ENCODE measurements at regions not wholly inside any gene's neighbourhood (a gene's known extent, or its start where the extent isn't known, plus 50 kb on each side); places are given as distances from the start of the nearest gene placed in this dataset.
"Not testable (repeated sequence)": the region's sequence is repeated elsewhere in the genome, so short reads cannot be mapped to it uniquely, and the experiment has no call there.

DNA sequence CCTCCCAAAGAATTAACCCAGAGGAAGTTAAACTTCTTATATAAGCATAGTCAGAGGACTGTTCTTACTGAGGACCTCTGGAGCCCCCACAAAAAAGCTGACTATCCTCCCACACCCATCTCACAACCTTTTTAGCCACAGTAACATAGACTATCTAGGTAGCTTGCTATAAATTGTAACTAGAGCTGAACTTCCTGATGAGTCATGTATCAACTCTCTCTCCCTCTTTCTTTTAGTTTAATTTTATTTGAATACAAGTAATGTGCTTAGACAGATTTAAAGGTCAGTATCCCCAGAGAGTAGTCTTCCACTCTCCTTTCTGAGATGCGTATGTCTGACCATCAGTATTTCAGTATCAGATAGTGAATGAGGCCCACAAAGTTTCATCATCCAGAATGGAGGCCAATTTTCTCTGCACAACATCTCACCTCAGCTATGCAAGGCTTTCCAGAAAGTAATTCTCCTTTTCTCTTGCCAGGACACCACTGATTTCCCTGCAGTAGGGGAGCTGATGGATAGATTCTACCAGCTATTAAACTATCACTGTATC, 104.0 kb upstream of the MYRIP start:
- no peak for ATAC-seq

DNA sequence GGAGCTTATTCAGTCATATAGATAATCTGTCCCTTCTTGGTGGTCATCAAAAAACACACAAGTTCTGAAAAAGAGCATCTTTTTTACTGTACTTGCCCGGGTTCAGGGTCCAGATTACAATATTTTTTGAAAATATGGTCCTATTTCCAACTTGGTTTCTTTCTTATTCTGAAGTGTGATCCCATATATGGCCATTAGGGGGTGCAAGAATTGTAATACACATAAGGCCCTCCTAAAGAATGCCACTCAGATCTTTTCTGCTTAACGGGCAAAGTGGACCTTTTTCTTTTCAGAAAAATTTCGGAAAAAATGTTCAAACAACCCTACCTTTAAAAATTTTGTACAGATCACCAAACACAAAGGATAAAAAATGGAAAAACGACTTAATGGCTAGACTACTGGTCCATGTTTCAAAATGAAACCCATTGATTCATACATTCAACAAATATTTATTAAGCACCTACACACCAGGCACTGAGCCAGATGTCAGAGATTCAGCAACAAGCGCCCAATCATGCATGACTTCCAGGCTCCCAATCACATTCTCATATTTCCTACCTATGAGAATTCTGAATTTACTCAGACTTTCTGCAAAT, 102.0 kb upstream of the MYRIP start:
- Mint-ChIP-seq H3K4me3 (no peak overlapping the region), H3K27me3 (ENCODE audit: low read depth) (peaks cover 7% of the 10 kb centered on the region), H3K9me3 (no peaks in the 10 kb centered on the region), H3K36me3 (ENCODE audit: insufficient read depth) (no peaks in the 10 kb centered on the region), H3K4me1 (ENCODE audit: low read depth) (no peaks in the 10 kb centered on the region)
- ATAC-seq (no peak), DNase-seq (no peak)

More for the DNA sequence above, 104.0 kb upstream of the MYRIP start:
- Mint-ChIP-seq H3K9me3 (peaks cover under 1% of the 10 kb centered on the region), H3K36me3 (ENCODE audit: insufficient read depth) (no peaks in the 10 kb centered on the region), H3K4me1 (ENCODE audit: low read depth) (no peaks in the 10 kb centered on the region), H3K27me3 (ENCODE audit: low read depth) (peaks cover 3% of the 10 kb centered on the region), H3K4me3 (no peak overlapping the region)
- no peak for DNase-seq

DNA sequence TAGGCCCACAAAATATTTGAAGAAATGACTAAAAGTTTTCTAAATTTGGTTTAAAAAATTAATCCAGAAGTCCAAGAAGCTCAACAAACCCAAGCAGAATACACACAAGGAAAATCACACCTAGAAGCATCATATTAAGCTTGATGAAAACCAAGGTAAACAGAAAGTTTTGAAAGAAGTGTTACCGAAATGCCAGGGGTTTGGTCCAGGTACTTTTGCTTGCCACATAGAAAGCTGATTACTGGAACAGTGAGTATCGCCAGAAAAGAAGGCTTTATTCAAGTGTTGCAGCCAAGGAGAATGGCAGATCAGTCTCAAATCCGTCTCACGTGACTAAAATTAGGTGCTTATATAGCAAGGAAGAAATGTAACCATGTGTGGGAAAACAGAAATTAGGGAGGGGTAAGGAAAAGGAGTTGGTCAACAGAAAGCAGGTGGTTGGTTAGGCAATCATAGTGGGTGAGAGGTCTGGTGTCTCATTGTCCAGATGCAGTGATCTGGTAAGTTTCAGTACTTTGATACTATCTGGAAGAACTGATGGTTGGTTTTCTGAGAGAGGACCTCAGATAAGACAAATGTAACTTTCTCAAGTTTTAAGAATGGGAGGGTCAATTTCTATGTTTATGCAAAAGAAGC, 96.9 kb upstream of the MYRIP start:
- ATAC-seq (no peak), DNase-seq (no peak)
- Mint-ChIP-seq H3K9me3 (no peaks in the 10 kb centered on the region), H3K36me3 (ENCODE audit: insufficient read depth) (no peaks in the 10 kb centered on the region), H3K27me3 (ENCODE audit: low read depth) (peaks cover 7% of the 10 kb centered on the region), H3K4me3 (no peak overlapping the region), H3K4me1 (ENCODE audit: low read depth) (no peaks in the 10 kb centered on the region)

DNA sequence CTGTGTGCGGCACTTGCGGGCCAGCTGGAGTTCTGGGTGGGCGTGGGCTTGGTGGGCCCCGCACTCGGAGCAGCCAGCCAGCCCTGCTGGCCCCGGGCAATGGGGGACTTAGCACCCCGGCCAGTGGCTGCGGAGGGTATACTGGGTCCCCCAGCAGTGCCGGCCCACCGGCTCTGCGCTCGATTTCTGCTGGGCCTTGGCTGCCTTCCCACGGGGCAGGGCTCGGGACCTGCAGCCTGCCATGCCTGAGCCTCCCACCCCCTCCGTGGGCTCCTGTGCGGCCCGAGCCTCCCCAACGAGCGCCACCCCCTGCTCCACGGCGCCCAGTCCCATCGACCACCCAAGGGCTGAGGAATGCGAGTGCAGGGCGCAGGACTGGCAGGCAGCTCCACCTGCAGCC, 96.1 kb upstream of the MYRIP start:
- H3K4me1 Mint-ChIP-seq (ENCODE audit: low read depth); H3K4me3 Mint-ChIP-seq; H3K27me3 Mint-ChIP-seq (ENCODE audit: low read depth); H3K9me3 Mint-ChIP-seq; H3K36me3 Mint-ChIP-seq (ENCODE audit: insufficient read depth); ATAC-seq; DNase-seq: not testable (repeated sequence)

DNA sequence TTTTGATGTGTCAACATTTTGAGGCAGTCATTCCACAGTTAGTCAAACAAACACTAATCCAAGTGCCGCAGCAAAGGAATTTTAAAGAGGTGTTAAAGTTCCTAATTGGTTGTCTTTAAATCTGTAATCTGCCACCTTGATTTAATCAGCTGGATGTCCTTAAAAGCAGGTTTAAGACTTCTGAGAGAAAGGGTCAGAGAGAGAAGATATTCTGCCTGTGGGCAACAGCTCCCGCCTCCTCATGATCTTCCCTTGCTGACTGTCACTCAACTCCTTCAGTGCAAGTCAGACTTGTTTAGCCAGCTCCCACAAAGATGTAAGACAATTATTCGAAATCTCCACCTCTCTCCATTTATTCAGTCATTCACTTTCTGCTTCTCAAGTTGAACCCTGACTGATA, 92.6 kb upstream of the MYRIP start:
- DNase-seq (no peak), ATAC-seq (no peak)
- Mint-ChIP-seq H3K9me3 (no peaks in the 10 kb centered on the region), H3K4me1 (ENCODE audit: low read depth) (no peaks in the 10 kb centered on the region), H3K36me3 (ENCODE audit: insufficient read depth) (no peaks in the 10 kb centered on the region), H3K4me3 (no peak overlapping the region), H3K27me3 (ENCODE audit: low read depth) (peaks cover 4% of the 10 kb centered on the region)

DNA sequence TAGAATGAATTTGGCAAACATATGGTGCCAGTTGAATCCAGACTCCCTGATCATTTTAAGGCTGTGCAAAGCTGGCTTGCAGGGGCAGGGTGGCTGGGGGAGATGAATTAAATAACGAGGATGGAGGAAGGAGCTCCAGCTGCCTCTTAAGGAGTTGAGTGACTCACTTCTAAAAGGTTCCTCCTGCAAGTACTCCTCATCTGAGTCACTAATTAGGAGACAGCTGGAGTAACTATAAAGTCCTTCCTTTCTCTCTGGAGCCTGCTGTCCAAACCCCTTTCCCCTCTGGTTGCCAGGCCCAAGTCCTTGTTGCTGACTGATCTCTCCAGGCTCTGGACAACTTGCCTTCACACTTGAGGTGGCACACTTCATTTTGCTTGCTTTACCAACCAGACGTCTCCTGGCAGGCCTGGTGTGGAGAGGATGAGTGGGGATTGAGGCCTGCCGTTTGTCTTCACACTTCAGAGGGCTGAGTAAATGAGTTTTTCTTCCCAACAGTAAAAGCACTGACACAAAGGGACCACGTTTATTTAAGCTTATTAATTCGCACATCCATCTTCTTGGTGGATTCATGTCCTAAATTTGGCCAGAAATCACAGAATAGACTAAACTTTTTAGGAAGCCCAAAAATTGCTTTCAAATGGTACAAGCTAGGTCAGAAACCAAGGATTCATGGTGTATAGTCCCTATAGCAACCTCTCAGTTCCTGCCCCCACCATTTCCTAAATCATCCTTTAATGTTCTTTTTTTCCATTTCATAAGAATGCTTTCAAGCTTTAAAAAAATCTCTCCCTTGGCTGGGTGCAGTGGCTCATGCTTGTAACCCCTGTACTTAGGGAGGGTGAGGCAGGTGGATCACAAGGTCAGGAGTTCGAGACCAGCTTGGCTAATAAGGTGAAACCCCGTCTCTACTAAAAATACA, 90.5 kb upstream of the MYRIP start:
- Mint-ChIP-seq H3K27me3 (ENCODE audit: low read depth) (no peaks in the 10 kb centered on the region), H3K9me3 (no peaks in the 10 kb centered on the region), H3K4me3 (no peak overlapping the region), H3K4me1 (ENCODE audit: low read depth) (no peaks in the 10 kb centered on the region), H3K36me3 (ENCODE audit: insufficient read depth) (no peaks in the 10 kb centered on the region)
- ATAC-seq (no peak), DNase-seq (no peak)

DNA sequence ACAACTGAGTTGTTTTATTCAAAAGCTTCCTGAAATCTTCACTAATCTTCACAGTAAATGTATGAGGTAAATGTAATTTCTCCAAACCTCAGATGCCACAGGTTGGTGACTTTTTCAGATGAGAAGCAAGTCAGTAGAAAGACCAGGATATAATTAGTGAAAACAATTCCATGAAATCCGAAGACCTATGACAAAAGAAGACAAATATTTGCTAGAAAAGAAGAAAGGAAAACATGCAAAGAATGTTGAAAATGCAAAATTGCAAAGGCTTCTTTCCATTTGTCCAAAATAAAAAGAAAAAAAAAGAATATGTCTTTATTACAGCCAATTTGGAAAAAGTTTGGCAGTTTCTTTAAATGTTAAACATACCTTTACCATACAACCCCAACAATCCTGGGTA, 88.3 kb upstream of the MYRIP start:
- DNase-seq: no peak
- Mint-ChIP-seq H3K27me3 (ENCODE audit: low read depth) (no peaks in the 10 kb centered on the region), H3K4me3 (no peak overlapping the region), H3K36me3 (ENCODE audit: insufficient read depth) (no peaks in the 10 kb centered on the region), H3K4me1 (ENCODE audit: low read depth) (no peaks in the 10 kb centered on the region), H3K9me3 (no peaks in the 10 kb centered on the region)
- ATAC-seq: no peak

DNA sequence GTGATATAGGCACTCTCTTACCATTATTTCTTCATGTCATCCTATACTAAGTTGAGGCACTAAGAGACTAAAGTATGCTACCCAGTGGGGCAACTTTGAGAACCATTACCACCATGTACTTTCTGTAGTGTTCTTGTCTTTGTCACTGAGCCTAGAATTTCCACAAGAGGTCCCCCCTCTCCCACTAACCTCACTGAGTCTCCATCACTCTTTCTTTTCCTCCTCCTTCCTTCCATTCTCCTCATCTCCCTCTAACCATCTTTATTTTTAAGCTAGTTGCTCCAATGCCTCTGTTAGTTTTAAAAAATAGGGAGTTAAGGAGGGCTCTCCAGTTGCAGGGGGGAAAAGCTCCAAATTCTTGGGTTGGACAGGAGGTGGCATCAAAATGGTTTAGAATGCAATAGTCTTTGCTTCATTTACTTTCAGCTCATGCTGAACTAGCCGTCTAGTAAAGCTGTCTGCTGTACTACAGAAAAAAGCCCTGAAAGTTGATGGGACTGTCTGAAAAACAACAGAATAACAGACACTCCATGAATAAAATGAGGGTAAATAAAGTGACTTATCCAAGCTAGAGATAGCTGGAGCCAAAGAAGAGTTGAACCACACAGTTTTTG, 85.1 kb upstream of the MYRIP start:
- DNase-seq: no peak
- H3K4me1 Mint-ChIP-seq (ENCODE audit: low read depth): no peaks in the 10 kb centered on the region
- no peak overlapping the region for H3K4me3 Mint-ChIP-seq
- H3K36me3 Mint-ChIP-seq (ENCODE audit: insufficient read depth): no peaks in the 10 kb centered on the region
- H3K9me3 Mint-ChIP-seq: no peaks in the 10 kb centered on the region
- peaks cover 2% of the 10 kb centered on the region for H3K27me3 Mint-ChIP-seq (ENCODE audit: low read depth)
- ATAC-seq: no peak

DNA sequence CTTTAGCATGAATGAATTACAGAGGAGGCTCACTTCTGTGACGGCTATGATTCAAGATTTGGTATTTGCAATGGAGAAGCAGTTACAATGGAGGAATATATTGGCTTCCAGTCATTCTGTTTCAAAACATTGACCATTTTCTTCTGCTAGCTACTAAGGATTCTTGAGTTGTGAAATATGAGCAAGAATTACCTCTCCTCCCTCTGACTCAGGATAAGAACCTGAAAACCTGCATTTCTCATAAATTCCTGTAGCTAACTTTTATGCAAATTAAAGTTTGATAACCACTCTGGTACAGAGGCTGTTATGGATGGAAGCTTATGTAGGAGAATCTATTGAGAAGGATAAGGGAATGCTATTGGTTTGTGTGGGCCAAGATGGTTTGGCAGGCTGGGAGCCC, 84.1 kb upstream of the MYRIP start:
- no peaks in the 10 kb centered on the region for H3K9me3 Mint-ChIP-seq
- ATAC-seq: no peak
- DNase-seq: no peak
- H3K36me3 Mint-ChIP-seq (ENCODE audit: insufficient read depth): no peaks in the 10 kb centered on the region
- H3K4me3 Mint-ChIP-seq: no peak overlapping the region
- peaks cover 2% of the 10 kb centered on the region for H3K27me3 Mint-ChIP-seq (ENCODE audit: low read depth)
- no peaks in the 10 kb centered on the region for H3K4me1 Mint-ChIP-seq (ENCODE audit: low read depth)

DNA sequence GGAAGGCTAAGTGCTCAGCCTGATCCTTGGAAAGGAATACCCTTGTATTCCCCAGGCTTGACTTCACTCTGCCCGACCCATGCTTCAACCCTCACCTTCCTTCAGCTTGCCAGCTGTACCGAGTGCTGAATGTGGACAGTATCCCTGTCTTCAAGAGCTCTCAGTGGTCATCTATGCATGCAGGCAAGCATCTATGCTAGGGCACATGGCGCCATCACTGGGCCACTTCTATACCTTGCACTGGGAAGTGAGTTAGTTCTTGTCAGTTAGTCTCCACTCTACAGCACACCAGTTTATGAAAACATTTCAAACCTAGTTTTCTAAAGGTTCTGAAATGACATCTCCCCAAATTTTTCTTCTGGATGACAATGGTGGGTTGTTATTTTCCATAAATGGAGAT, 82.0 kb upstream of the MYRIP start:
- DNase-seq (no peak), ATAC-seq (no peak)
- Mint-ChIP-seq H3K4me3 (no peak overlapping the region), H3K4me1 (ENCODE audit: low read depth) (no peaks in the 10 kb centered on the region), H3K9me3 (no peaks in the 10 kb centered on the region), H3K27me3 (ENCODE audit: low read depth) (peaks cover 2% of the 10 kb centered on the region), H3K36me3 (ENCODE audit: insufficient read depth) (no peaks in the 10 kb centered on the region)

DNA sequence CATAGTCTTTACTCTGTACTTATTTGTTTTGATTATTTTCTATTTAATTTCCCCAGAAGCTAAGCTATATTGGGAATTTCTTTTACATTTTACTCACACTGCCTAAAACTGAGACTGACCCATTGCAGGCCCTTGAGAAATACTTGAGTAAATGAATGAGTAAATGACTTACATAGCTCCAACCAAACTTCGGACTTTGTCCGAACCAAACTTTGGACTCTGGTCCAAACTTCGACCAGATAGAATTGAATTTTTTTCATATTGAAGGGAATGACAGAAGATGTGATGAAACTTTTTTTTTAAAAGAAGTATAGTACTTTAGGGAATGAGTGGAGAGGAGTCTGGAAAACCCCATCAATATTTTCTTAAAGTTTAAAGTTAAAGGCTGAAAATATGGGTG, 75.6 kb upstream of the MYRIP start:
- no peaks in the 10 kb centered on the region for H3K9me3 Mint-ChIP-seq
- peaks cover under 1% of the 10 kb centered on the region for H3K27me3 Mint-ChIP-seq (ENCODE audit: low read depth)
- H3K36me3 Mint-ChIP-seq (ENCODE audit: insufficient read depth): no peaks in the 10 kb centered on the region
- DNase-seq (no peak), ATAC-seq (no peak)
- no peak overlapping the region for H3K4me3 Mint-ChIP-seq
- H3K4me1 Mint-ChIP-seq (ENCODE audit: low read depth): no peaks in the 10 kb centered on the region

DNA sequence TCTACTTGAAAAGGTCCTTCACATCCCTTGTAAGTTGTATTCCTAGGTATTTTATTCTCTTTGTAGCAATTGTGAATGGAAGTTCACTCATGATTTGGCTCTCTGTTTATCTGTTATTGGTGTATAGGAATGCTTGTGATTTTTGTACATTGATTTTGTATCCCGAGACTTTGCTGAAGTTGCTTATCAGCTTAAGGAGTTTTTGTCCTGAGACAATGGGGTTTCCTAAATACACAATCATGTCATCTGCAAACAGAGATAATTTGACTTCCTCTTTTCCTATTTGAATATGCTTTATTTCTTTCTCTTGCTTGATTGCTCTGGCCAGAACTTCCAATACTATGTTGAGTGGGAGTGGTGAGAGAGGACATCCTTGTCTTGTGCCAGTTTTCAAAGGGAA, 69.8 kb upstream of the MYRIP start:
- H3K36me3 Mint-ChIP-seq (ENCODE audit: insufficient read depth): not testable (repeated sequence)

DNA sequence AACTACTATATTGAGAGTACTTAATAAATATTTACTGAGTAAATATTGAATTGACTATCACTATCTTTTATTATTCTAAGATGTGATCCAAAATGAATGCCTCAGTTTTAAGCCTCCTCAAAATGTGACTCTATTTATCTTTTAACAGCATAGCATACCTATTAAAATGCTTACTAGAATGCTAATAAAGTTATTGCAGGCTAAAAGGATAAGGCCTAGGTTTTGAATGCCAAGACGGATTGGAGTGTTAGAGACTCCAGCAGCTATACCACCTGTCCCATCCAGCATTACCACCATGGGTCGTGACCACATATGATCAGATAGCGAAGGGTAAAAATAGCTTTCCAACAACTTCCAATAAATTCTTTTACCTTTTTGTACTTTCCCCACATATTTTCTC, 64.7 kb upstream of the MYRIP start:
- Mint-ChIP-seq H3K36me3 (ENCODE audit: insufficient read depth) (no peaks in the 10 kb centered on the region), H3K4me3 (no peak overlapping the region), H3K4me1 (ENCODE audit: low read depth) (no peaks in the 10 kb centered on the region), H3K27me3 (ENCODE audit: low read depth) (peaks cover 6% of the 10 kb centered on the region), H3K9me3 (no peaks in the 10 kb centered on the region)
- no peak for DNase-seq
- ATAC-seq: no peak

More for the DNA sequence above, 69.8 kb upstream of the MYRIP start:
- not testable (repeated sequence) for H3K4me1 Mint-ChIP-seq (ENCODE audit: low read depth); ATAC-seq; DNase-seq; H3K27me3 Mint-ChIP-seq (ENCODE audit: low read depth); H3K9me3 Mint-ChIP-seq; H3K4me3 Mint-ChIP-seq

DNA sequence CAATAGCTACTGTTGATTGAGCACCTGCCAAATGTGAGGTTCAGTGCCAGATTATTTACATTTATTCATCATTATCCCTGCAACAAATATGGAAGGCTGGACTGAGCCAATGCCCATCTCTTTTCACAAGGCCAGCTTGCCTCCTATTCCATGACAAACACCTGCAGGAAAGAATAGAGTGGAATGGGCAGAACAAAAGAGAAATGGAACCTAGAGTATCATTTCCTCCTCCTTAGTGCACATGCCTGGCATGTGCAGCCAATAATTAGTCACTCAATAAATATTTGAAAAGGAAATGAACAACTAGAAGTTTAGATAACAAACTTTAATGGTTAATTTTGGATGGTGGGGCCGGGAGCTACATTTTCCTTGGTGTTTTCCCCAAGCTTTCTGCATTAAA, 61.4 kb upstream of the MYRIP start:
- H3K36me3 Mint-ChIP-seq (ENCODE audit: insufficient read depth): no peaks in the 10 kb centered on the region
- peaks cover 7% of the 10 kb centered on the region for H3K27me3 Mint-ChIP-seq (ENCODE audit: low read depth)
- ATAC-seq: no peak
- no peak overlapping the region for H3K4me3 Mint-ChIP-seq
- DNase-seq: no peak
- H3K4me1 Mint-ChIP-seq (ENCODE audit: low read depth): no peaks in the 10 kb centered on the region
- no peaks in the 10 kb centered on the region for H3K9me3 Mint-ChIP-seq
